22Rv1 (cell line): ENCODE measurements at regions not wholly inside any gene's neighbourhood (a gene's known extent, or its start where the extent isn't known, plus 50 kb on each side); places are given as distances from the start of the nearest gene placed in this dataset.

ENCODE experiments used
- ZFX ChIP-seq: fragments of 450-650 bp; IDR thresholded peaks from 2 replicates; pipeline ENCODE4 v1.6.1; 2017; ENCODE audit warnings: antibody characterized with exemption, borderline replicate concordance
- TF ChIP-seq, protein P1 (sequence below): fragments of 450-650 bp; IDR thresholded peaks from 2 replicates; pipeline ENCODE4 v1.5.1; 2017; ENCODE audit warnings: mild to moderate bottlenecking

- TF ChIP-seq, protein P1, sequence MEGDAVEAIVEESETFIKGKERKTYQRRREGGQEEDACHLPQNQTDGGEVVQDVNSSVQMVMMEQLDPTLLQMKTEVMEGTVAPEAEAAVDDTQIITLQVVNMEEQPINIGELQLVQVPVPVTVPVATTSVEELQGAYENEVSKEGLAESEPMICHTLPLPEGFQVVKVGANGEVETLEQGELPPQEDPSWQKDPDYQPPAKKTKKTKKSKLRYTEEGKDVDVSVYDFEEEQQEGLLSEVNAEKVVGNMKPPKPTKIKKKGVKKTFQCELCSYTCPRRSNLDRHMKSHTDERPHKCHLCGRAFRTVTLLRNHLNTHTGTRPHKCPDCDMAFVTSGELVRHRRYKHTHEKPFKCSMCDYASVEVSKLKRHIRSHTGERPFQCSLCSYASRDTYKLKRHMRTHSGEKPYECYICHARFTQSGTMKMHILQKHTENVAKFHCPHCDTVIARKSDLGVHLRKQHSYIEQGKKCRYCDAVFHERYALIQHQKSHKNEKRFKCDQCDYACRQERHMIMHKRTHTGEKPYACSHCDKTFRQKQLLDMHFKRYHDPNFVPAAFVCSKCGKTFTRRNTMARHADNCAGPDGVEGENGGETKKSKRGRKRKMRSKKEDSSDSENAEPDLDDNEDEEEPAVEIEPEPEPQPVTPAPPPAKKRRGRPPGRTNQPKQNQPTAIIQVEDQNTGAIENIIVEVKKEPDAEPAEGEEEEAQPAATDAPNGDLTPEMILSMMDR, result no peak
- TF ChIP-seq ZFX, result no peak
Measured at GRCh38 chr13:80001510-80001842, 339.4 kb downstream of the SPRY2 start.
